BE2C (cell line): ENCODE measurements at regions not wholly inside any gene's neighbourhood (a gene's known extent, or its start where the extent isn't known, plus 50 kb on each side); places are given as distances from the start of the nearest gene placed in this dataset.

Experiments
- DNase-seq: peaks from one replicate; pipeline ENCODE4 v3.0.0-alpha.2; 2020
- H3K27me3 ChIP-seq: fragments of 250-450 bp; sonication (Bioruptor Pico); 2 replicates; pipeline ENCODE4 v1.5.1; 2020; ENCODE audit warnings: mild to moderate bottlenecking
- H3K36me3 ChIP-seq: fragments of 250-450 bp; sonication (Bioruptor Pico); 2 replicates; pipeline ENCODE4 v1.5.1; 2020; ENCODE audit warnings: mild to moderate bottlenecking
- H3K4me1 ChIP-seq: fragments of 250-450 bp; sonication (Bioruptor Pico); 2 replicates; pipeline ENCODE4 v1.5.1; 2020
- H3K4me3 ChIP-seq: 2 replicates; pipeline ENCODE4 v1.5.1; 2011; ENCODE audit warnings: low read depth, low read length
- H3K9me3 ChIP-seq: fragments of 250-450 bp; sonication (Bioruptor Pico); 2 replicates; pipeline ENCODE4 v1.5.1; 2020
- CTCF ChIP-seq: IDR thresholded peaks from 2 replicates; pipeline ENCODE4 v1.5.1; 2012; ENCODE audit warnings: mild to moderate bottlenecking, low read depth, low read length

GRCh38 chr5:5887833-5888232 lies 465.4 kb downstream of the ICE1 start:
- H3K27me3 ChIP-seq, result no peaks in the 10 kb centered on the region
- no peak for TF ChIP-seq CTCF
- no peaks in the 10 kb centered on the region for H3K9me3 ChIP-seq

DNA sequence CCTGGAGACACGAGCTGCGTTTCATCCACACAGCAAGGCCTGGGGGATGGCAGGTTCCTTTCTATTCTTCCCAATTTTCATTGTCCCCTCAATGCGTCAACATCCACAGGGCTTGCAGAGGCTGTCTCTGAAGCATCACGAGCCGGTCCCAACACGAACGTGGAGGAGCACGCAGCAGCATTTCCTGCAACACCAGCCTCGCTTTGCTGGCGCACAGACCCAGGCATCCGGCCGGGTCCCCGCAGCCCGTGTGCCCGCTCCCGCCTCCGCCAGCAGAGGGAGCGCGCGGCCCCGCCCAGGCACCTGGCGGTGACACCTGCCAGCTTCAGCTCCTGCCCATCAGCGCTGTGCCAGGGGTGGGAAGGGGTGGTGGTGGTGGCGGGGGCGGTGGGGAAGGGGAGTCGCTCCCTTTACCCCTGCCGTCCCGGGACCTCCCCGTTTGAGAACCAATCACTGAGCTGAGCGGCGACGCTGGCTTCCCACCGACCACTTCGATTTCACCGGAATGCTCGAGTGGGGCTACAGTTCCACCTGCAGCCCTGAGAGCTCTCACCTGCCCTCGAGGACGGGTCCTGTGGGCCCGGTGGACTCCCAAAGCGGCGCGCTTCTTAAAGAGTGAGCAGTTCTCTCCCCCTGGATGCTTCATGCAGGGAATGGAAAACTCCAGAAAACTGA lies 464.5 kb downstream of the ICE1 start:
- Histone ChIP-seq H3K27me3 (no peaks in the 10 kb centered on the region), H3K36me3 (no peaks in the 10 kb centered on the region), H3K9me3 (no peaks in the 10 kb centered on the region), H3K4me3 (no peak overlapping the region), H3K4me1 (no peaks in the 10 kb centered on the region)
- TF ChIP-seq CTCF, result no peak
- DNase-seq, result no peak

More at GRCh38 chr5:5887833-5888232, 465.4 kb downstream of the ICE1 start:
- no peak for DNase-seq
- Histone ChIP-seq H3K4me1 (no peaks in the 10 kb centered on the region), H3K36me3 (no peaks in the 10 kb centered on the region), H3K4me3 (no peak overlapping the region)

DNA sequence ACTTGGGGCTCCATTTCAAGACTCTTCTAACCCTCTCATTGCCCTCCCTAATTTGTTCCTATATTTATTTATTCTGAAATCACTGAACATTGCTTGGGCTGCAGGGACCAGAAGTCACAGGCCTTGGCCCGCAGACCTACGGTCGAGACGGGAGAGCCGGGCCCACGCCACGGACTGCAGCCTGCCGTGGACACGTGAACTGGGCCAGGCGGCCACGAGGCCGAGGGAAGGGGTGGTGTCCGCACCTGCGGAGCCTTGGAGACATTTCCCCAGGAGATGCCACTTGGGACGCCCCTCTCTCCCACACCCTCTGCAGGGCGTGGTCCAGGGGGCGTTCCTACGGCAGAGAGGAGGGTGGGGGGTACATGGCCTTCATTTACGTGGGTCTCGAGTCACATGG lies 463.9 kb downstream of the ICE1 start:
- Histone ChIP-seq H3K9me3 (no peaks in the 10 kb centered on the region), H3K4me3 (no peak overlapping the region), H3K27me3 (no peaks in the 10 kb centered on the region), H3K4me1 (no peaks in the 10 kb centered on the region), H3K36me3 (no peaks in the 10 kb centered on the region)
- DNase-seq, result no peak
- no peak for TF ChIP-seq CTCF

DNA sequence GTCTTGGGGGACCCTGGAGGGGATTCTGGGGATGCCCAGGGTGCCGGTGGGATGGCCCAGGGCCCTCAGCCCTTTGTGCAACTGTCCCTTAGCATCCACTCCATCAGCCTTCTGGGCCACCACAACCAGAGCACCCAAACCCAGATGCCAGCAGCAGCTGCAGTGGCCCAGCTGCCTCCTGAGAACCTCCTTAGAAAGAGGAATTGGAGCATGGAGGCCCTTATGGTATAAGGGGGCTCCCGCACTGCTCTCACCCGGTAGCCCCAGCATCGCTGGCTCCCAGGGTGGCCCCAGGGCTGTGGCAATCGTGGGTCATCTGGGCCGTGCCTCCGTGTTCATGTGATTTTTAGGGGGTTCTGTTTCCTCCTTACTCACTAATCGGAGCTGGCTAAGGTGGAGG lies 463.3 kb downstream of the ICE1 start:
- no peak for TF ChIP-seq CTCF
- no peaks in the 10 kb centered on the region for H3K27me3 ChIP-seq

GRCh38 chr5:5884593-5884992 lies 462.1 kb downstream of the ICE1 start:
- no peaks in the 10 kb centered on the region for H3K27me3 ChIP-seq
- TF ChIP-seq CTCF, result no peak
- no peak for DNase-seq
- H3K36me3 ChIP-seq, result no peaks in the 10 kb centered on the region
- H3K4me3 ChIP-seq, result no peak overlapping the region
- no peaks in the 10 kb centered on the region; the same call in 1 of the 2 replicates for H3K4me1 ChIP-seq
- H3K9me3 ChIP-seq, result no peaks in the 10 kb centered on the region

More for the DNA sequence above, 463.3 kb downstream of the ICE1 start:
- Histone ChIP-seq H3K4me3 (no peak overlapping the region), H3K4me1 (no peaks in the 10 kb centered on the region; the same call in 1 of the 2 replicates), H3K36me3 (no peaks in the 10 kb centered on the region), H3K9me3 (no peaks in the 10 kb centered on the region)
- no peak for DNase-seq

DNA sequence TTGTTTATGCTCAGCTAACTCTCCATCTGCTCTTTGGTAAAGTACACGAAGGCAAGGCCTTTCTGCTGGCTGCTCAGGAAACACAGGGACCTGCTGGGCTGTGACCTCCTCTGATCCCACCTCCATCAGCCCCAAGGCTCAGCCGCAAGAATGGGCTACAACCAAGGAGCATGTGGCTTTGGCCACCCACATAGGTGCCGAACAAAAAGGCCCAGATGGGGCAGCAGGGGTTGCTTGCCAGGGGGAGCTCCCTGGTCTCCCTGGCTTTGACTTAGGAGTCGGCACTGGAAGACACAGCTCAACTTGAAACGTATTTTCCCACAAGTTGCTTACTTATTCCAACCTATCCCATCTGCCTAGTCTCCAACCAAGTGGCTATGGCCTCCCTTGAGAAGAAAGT lies 461.1 kb downstream of the ICE1 start:
- no peaks in the 10 kb centered on the region for H3K9me3 ChIP-seq
- no peaks in the 10 kb centered on the region for H3K36me3 ChIP-seq
- no peak overlapping the region for H3K4me3 ChIP-seq
- TF ChIP-seq CTCF, result no peak
- no peaks in the 10 kb centered on the region; the same call in 1 of the 2 replicates for H3K4me1 ChIP-seq
- H3K27me3 ChIP-seq, result no peaks in the 10 kb centered on the region
- DNase-seq, result no peak
